ENCODE measurements at regions not wholly inside any gene's neighbourhood (a gene's known extent, or its start where the extent isn't known, plus 50 kb on each side); places are given as distances from the start of the nearest gene placed in this dataset.

- no peak for TF ChIP-seq BHLHE40 (IDR thresholded peaks at IDR 0.05; ENCODE audit: borderline replicate concordance)
- TF ChIP-seq, protein P1, sequence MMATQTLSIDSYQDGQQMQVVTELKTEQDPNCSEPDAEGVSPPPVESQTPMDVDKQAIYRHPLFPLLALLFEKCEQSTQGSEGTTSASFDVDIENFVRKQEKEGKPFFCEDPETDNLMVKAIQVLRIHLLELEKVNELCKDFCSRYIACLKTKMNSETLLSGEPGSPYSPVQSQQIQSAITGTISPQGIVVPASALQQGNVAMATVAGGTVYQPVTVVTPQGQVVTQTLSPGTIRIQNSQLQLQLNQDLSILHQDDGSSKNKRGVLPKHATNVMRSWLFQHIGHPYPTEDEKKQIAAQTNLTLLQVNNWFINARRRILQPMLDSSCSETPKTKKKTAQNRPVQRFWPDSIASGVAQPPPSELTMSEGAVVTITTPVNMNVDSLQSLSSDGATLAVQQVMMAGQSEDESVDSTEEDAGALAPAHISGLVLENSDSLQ (IDR thresholded peaks at IDR 0.05) = no peak
- no peak for TF ChIP-seq FOXK2 (IDR thresholded peaks at IDR 0.05)
- TF ChIP-seq L3MBTL2 (conservative IDR thresholded peaks at IDR 0.05) = no peak
- TF ChIP-seq FOXM1 (IDR thresholded peaks at IDR 0.05; ENCODE audit: borderline replicate concordance) = no peak
- no peak for TF ChIP-seq HDGF (IDR thresholded peaks at IDR 0.05; ENCODE audit: borderline replicate concordance)
- TF ChIP-seq FOXA1 (IDR thresholded peaks at IDR 0.05) = no peak
- TF ChIP-seq ELF4 (IDR thresholded peaks at IDR 0.05) = no peak
- TF ChIP-seq SP1 (IDR thresholded peaks at IDR 0.05) = no peak
- TF ChIP-seq SUZ12 (IDR thresholded peaks at IDR 0.05) = no peak
- no peak for TF ChIP-seq TARDBP (IDR thresholded peaks at IDR 0.05)
- no peak for TF ChIP-seq ARNT (IDR thresholded peaks at IDR 0.05)
These were observed 534.5 kb downstream of the BNC2 start for GRCh38 chr9:16335788-16336580.
